HepG2 (cell line): ENCODE measurements at regions not wholly inside any gene's neighbourhood (a gene's known extent, or its start where the extent isn't known, plus 50 kb on each side); places are given as distances from the start of the nearest gene placed in this dataset.
A peak's percentile ranks its signal among the peaks of the same experiment; 100 is the strongest.

Experiments
- CTCF ChIP-seq: sonication (generic); formaldehyde crosslinking; IDR thresholded peaks from 2 replicates; pipeline ENCODE4 v1.5.0; 2020; ENCODE audit warnings: mild to moderate bottlenecking, missing genetic modification reagents, moderate library complexity
- POLR2AphosphoS5 ChIP-seq: IDR thresholded peaks from 2 replicates; pipeline ENCODE4 v1.6.1; 2012; ENCODE audit warnings: low read depth, low read length
- TP53 ChIP-seq: sonication (generic); formaldehyde crosslinking; conservative IDR thresholded peaks from 2 replicates; pipeline ENCODE4 v1.4.0; 2020; ENCODE audit warnings: missing genetic modification reagents
- XRCC5 ChIP-seq: fragments of 200-400 bp; formaldehyde crosslinking; optimal IDR thresholded peaks from 2 replicates; pipeline ENCODE3; 2017; ENCODE audit warnings: mild to moderate bottlenecking, low read length
- ZNF124 ChIP-seq: sonication (generic); formaldehyde crosslinking; IDR thresholded peaks from 2 replicates; pipeline ENCODE4 v1.4.0; 2020; ENCODE audit warnings: missing genetic modification reagents
- ZSCAN30 ChIP-seq: sonication (generic); formaldehyde crosslinking; IDR thresholded peaks from 2 replicates; pipeline ENCODE4 v1.5.0; 2020; ENCODE audit warnings: mild to moderate bottlenecking, missing genetic modification reagents

DNA sequence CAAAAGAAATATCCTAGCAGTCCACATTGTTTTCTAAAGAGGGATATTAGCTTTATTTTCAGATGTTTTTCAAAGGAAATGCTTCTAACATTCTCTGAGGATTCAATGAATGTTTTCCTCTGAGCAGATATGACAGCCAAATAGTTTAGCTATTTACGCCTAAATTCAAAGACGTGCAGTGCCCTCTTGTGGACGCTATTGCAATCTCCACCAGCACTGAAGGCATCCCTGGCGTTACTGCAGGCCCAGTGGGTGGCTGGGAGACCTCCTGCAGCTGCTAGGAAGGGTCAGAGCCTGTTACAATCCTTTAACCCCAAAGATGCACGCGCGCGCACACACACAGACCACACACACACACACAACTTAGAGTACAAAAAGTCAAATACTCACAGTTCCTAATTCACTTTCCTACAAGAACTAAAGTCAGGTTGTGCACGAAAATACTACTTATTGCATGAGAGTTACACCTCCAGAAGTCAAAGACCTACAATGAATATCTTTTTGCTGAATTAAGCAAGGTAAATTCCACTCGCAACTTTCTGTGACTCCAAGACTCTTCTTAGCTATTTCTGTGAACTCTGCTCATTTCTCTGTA, 589.3 kb upstream of the TMEM132C start:
- no peak for TF ChIP-seq TP53 (CRISPR knock-in tag)
- TF ChIP-seq XRCC5: peak; percentile 48
- TF ChIP-seq POLR2AphosphoS5: no peak
- no peak for TF ChIP-seq ZSCAN30 (CRISPR knock-in tag)
- TF ChIP-seq ZNF124 (CRISPR knock-in tag): no peak
- peak; percentile 78 for TF ChIP-seq CTCF (CRISPR knock-in tag)
